CD4-positive, alpha-beta T cell treated with Interleukin-4 for 1 hour (primary cell): ENCODE measurements at regions not wholly inside any gene's neighbourhood (a gene's known extent, or its start where the extent isn't known, plus 50 kb on each side); places are given as distances from the start of the nearest gene placed in this dataset.

Experiments used
- DNase-seq, 2 donors: peaks; one replicate each; pipeline ENCODE4 v3.0.0-alpha.2; 2020 to 2022

- DNase-seq = no peak
Measured at GRCh38 chr1:198906739-198907422, 268.0 kb downstream of the PTPRC start.

- no peak for DNase-seq
Measured at GRCh38 chr1:198907423-198907746, 268.5 kb downstream of the PTPRC start.

- no peak for DNase-seq
Measured at GRCh38 chr1:198908995-198909394, 270.2 kb downstream of the PTPRC start.

- no peak for DNase-seq
Measured at GRCh38 chr1:198909973-198910372, 271.1 kb downstream of the PTPRC start.

- DNase-seq = no peak
Measured at GRCh38 chr1:198910816-198911215, 272.0 kb downstream of the PTPRC start.

GRCh38 chr1:198912046-198912445 lies 273.2 kb downstream of the PTPRC start:
- no peak for DNase-seq

GRCh38 chr1:198913667-198914066 lies 274.8 kb downstream of the PTPRC start:
- DNase-seq = no peak

- DNase-seq = no peak
Measured at GRCh38 chr1:198915327-198916231, 276.7 kb downstream of the PTPRC start.

- DNase-seq = no peak
Measured at GRCh38 chr1:198917226-198917625, 278.4 kb downstream of the PTPRC start.

GRCh38 chr1:198918920-198919319 lies 280.1 kb downstream of the PTPRC start:
- no peak for DNase-seq

- DNase-seq = peak in 1 of 2 donors; percentile 53
Measured at GRCh38 chr1:198919667-198920398, 281.0 kb downstream of the PTPRC start.

GRCh38 chr1:198922638-198923430 lies 284.0 kb downstream of the PTPRC start:
- peak in 1 of 2 donors; percentile 32 for DNase-seq

- no peak for DNase-seq
Measured at GRCh38 chr1:198923993-198924392, 285.2 kb downstream of the PTPRC start.

- DNase-seq = no peak
Measured at GRCh38 chr1:198925567-198925966, 286.7 kb downstream of the PTPRC start.

GRCh38 chr1:198927129-198927528 lies 288.3 kb downstream of the PTPRC start:
- DNase-seq = no peak

- no peak for DNase-seq
Measured at GRCh38 chr1:198929111-198929604, 290.3 kb downstream of the PTPRC start.

- DNase-seq = peak; percentile 29 to 51
Measured at GRCh38 chr1:198929961-198930599, 291.2 kb downstream of the PTPRC start.

GRCh38 chr1:198932351-198932991 lies 293.6 kb downstream of the PTPRC start:
- DNase-seq = no peak

GRCh38 chr1:198933515-198934222 lies 294.8 kb downstream of the PTPRC start:
- DNase-seq = no peak

- DNase-seq = no peak
Measured at GRCh38 chr1:198934426-198934825, 295.6 kb downstream of the PTPRC start.

GRCh38 chr1:198934901-198935305 lies 296.1 kb downstream of the PTPRC start:
- peak; percentile 68 to 84 for DNase-seq
